ENCODE measurements at regions not wholly inside any gene's neighbourhood (a gene's known extent, or its start where the extent isn't known, plus 50 kb on each side); places are given as distances from the start of the nearest gene placed in this dataset.

DNA sequence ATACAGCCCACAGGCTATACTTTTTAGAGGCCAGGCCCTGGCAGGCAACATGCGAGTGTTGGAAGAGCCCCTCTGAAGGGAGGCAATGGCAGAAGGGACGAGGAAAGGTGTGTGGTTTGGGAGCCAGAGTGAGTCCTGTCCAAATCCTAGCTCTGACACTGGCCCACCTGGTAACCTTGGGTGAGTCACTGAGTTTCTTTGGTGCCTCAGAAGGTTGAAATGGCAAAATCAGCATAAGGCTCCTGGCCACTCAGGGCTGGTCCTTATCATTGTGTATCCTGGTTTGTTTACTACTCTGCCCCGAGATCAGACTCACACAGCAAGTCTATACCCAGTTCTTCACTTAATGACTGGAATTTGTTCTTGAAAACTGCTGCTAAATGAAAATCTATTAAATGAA lies 71.4 kb upstream of the TLE3 start:
- Histone ChIP-seq H4K8ac (replicated peaks; ENCODE audit: insufficient read length, low read depth, low read length) (no peak overlapping the region), H3K9ac (ENCODE audit: extremely low read depth, insufficient read length, low read length) (no peak overlapping the region), H3K23ac (ENCODE audit: insufficient read length, low read depth, low read length) (no peak overlapping the region), H3K14ac (ENCODE audit: insufficient read depth, low read length) (no peak overlapping the region), H2BK5ac (ENCODE audit: insufficient read length, low read length) (no peak overlapping the region), H2BK20ac (ENCODE audit: low read depth, low read length, poor library complexity, severe bottlenecking) (no peak overlapping the region), H3K79me2 (ENCODE audit: insufficient read depth, low read length) (no peaks in the 10 kb centered on the region), H2BK12ac (ENCODE audit: insufficient read length, low read depth, low read length) (no peak overlapping the region), H3K4me2 (ENCODE audit: insufficient read depth, insufficient read length, low read length) (no peak overlapping the region), H3T11ph (ENCODE audit: low read length) (no peak overlapping the region), H3K27ac (ENCODE audit: insufficient read length, low read depth, low read length) (no peak overlapping the region), H3K4me1 (ENCODE audit: insufficient read depth, low read length) (no peaks in the 10 kb centered on the region), H2BK15ac (ENCODE audit: low read depth, low read length) (no peak overlapping the region), H3K27me3 (ENCODE audit: insufficient read depth, low read length) (no peaks in the 10 kb centered on the region), H3K9me3 (ENCODE audit: control insufficient read depth, low read depth, low read length) (no peaks in the 10 kb centered on the region), H2AK5ac (ENCODE audit: insufficient read length, low read length) (no peak overlapping the region), H4K5ac (ENCODE audit: insufficient read length, low read depth, low read length) (no peak overlapping the region), H3K18ac (ENCODE audit: insufficient read length, low read depth, low read length) (no peak overlapping the region), H3K4ac (ENCODE audit: low read depth, low read length) (no peak overlapping the region), H2BK120ac (ENCODE audit: low read depth, low read length, poor library complexity, severe bottlenecking) (no peak overlapping the region), H3K23me2 (ENCODE audit: insufficient read length, low read depth, low read length, poor library complexity, severe bottlenecking) (no peaks in the 10 kb centered on the region), H4K91ac (ENCODE audit: insufficient read length, low read depth, low read length) (no peak overlapping the region), H4K20me1 (ENCODE audit: control insufficient read depth, insufficient read depth, insufficient read length) (no peaks in the 10 kb centered on the region), H2AFZ (ENCODE audit: low read length) (no peak overlapping the region), H3K56ac (ENCODE audit: insufficient read length, low read depth, low read length) (no peak overlapping the region), H3K79me1 (ENCODE audit: insufficient read depth, low read depth, low read length, poor library complexity, severe bottlenecking) (no peaks in the 10 kb centered on the region)
- no peaks in the 10 kb centered on the region; a peak in 1 of 7 replicates for H3K36me3 Mint-ChIP-seq (ENCODE audit: insufficient read depth in 1 of 3, low read depth in 3 of 3)
- no peak overlapping the region for H3K27ac Mint-ChIP-seq
- no peaks in the 10 kb centered on the region for H3K9me3 Mint-ChIP-seq
- peaks cover 6% of the 10 kb centered on the region for H3K27me3 Mint-ChIP-seq (ENCODE audit: low read depth)
- no peak for TF ChIP-seq CTCF (conservative IDR thresholded peaks at IDR 0.05)
- no peak overlapping the region for H3K4me3 Mint-ChIP-seq
- WGBS (ENCODE audit: extremely low coverage, insufficient read length, low lambda C conversion rate) = no CpG with 5 or more reads among the region's 3 CpGs
- H3K4me1 Mint-ChIP-seq = peaks cover 14 to 16% of the 10 kb centered on the region in 2 experiments
- DNase-seq = no peak
